ENCODE measurements at regions not wholly inside any gene's neighbourhood (a gene's known extent, or its start where the extent isn't known, plus 50 kb on each side); places are given as distances from the start of the nearest gene placed in this dataset.

DNA sequence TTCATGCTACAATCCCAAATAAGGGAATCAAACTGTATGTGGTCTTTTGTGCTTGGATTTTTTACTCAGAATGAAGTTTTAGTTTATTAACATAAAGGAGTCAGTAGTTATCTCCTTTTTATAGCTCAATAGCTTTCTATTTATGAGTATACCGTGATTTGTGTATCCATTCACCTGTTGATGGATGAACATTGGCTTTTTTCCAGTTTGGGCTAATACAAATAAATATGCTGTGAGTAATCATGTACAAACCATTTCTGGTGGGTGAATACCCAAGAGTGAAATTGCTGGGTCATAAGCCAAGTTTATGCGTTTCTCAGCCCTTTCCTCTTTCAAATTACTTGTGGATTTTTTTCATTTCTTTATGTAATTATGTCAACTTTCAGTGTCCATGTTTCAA lies 395.3 kb downstream of the OSTF1 start:
- TF ChIP-seq GATA2 (IDR thresholded peaks at IDR 0.05; ENCODE audit: low read depth, low read length) (no peak), GATA3 (IDR thresholded peaks at IDR 0.05; ENCODE audit: low read depth, low read length) (no peak)

Data from SH-SY5Y (cell line).